ENCODE measurements at regions not wholly inside any gene's neighbourhood (a gene's known extent, or its start where the extent isn't known, plus 50 kb on each side); places are given as distances from the start of the nearest gene placed in this dataset.

DNA sequence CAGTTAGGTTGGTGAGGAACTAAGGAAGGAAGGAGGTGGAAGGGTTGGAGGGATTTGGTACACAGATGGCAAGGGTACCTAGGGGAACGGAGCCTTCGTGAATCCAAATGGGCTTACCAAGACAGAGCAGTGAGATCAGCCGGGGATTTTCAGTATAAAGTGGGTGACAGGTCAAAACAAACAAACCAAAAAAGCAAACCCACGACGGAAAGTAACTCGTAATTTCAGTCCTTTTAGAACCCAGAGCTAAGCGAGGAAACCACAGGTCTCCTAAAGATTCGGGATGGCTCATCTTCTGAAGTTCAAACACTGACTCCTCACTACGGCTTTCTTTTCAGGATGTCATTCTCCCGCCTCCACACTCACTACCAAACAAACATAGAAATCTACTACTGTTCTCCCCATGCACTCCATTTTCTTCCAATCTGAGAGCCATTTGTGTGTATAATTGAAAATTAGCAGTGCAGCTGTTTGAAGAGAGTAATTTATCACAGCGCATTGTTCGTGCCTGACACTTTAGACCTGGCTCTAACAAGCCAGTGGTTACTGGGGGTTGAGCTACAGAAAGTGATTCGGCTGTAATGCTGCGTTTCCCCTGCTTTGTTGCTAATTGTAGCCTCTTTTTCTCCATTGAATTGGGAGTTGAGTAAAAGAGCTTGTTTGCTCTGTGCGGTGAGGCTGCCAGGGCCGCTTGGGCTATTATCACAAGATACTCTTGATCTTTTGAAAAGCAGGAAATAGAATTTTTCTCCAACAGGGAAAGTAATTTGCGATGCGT, 64.7 kb upstream of the CCDC39 start:
- H3K9me3 ChIP-seq = no peaks in the 10 kb centered on the region
- TF ChIP-seq POLR2A (IDR thresholded peaks at IDR 0.05; ENCODE audit: low read depth) (no peak), POLR2AphosphoS5 (IDR thresholded peaks at IDR 0.05) (no peak), EP300 (IDR thresholded peaks at IDR 0.05) (no peak)
- TF ChIP-seq, protein P1, sequence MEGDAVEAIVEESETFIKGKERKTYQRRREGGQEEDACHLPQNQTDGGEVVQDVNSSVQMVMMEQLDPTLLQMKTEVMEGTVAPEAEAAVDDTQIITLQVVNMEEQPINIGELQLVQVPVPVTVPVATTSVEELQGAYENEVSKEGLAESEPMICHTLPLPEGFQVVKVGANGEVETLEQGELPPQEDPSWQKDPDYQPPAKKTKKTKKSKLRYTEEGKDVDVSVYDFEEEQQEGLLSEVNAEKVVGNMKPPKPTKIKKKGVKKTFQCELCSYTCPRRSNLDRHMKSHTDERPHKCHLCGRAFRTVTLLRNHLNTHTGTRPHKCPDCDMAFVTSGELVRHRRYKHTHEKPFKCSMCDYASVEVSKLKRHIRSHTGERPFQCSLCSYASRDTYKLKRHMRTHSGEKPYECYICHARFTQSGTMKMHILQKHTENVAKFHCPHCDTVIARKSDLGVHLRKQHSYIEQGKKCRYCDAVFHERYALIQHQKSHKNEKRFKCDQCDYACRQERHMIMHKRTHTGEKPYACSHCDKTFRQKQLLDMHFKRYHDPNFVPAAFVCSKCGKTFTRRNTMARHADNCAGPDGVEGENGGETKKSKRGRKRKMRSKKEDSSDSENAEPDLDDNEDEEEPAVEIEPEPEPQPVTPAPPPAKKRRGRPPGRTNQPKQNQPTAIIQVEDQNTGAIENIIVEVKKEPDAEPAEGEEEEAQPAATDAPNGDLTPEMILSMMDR (IDR thresholded peaks at IDR 0.05) = no peak
- WGBS = 47% methylated on average over 18 of the region's 18 CpGs
- H3K27me3 ChIP-seq = peaks cover 0 to 3% (median 0%) of the 10 kb centered on the region in 4 donors
- intact Hi-C loops (cut with DNase I) = no loop called here
- H3K36me3 ChIP-seq = no peaks in the 10 kb centered on the region
- DNase-seq (ENCODE audit: extremely low spot score) = no peak
- H3K4me3 ChIP-seq = no peak overlapping the region
- H3K4me1 ChIP-seq = no peaks in the 10 kb centered on the region
- no peak overlapping the region for H3K27ac ChIP-seq (replicated peaks in 1 of 4)

DNA sequence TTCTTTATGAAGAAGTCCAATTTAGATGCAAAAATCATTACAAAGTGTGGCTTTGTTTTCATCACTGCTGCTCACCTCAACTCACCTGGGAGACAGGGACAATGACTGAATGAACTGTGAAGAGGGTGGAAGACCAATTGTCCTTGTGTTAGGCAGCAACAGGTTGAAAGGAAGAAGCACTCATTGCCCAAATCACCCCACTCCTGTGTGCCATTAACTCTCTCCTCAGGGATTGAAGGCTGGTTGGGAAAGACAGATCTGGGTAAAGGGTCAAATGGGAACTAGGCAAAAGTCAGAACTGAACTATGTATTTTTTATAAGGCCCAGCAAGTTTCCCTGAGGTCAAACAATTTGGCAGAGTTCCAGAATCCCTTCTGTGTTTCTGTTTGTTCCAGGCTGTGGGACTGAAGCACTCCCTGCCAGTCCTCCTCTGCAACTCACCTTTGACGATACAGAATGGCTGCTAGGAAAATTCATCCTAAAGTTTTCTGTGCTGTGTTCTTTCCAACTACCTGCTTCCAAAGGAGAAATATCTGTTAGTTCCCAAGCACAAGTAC, 68.6 kb upstream of the CCDC39 start:
- no peak for TF ChIP-seq EP300 (IDR thresholded peaks at IDR 0.05)
- TF ChIP-seq, protein P1 (IDR thresholded peaks at IDR 0.05) = no peak
- TF ChIP-seq POLR2AphosphoS5 (IDR thresholded peaks at IDR 0.05) = no peak
- no peak for TF ChIP-seq POLR2A (IDR thresholded peaks at IDR 0.05; ENCODE audit: low read depth)
- no peak overlapping the region for H3K27ac ChIP-seq (replicated peaks in 1 of 4)
- intact Hi-C loops (cut with DNase I) = no loop called here
- DNase-seq (ENCODE audit: extremely low spot score) = no peak
- no peaks in the 10 kb centered on the region for H3K36me3 ChIP-seq
- no peaks in the 10 kb centered on the region for H3K27me3 ChIP-seq
- no peaks in the 10 kb centered on the region for H3K9me3 ChIP-seq
- H3K4me1 ChIP-seq = no peaks in the 10 kb centered on the region
- 50% methylated on average over 1 of the region's 1 CpG for WGBS
- H3K4me3 ChIP-seq = no peak overlapping the region

DNA sequence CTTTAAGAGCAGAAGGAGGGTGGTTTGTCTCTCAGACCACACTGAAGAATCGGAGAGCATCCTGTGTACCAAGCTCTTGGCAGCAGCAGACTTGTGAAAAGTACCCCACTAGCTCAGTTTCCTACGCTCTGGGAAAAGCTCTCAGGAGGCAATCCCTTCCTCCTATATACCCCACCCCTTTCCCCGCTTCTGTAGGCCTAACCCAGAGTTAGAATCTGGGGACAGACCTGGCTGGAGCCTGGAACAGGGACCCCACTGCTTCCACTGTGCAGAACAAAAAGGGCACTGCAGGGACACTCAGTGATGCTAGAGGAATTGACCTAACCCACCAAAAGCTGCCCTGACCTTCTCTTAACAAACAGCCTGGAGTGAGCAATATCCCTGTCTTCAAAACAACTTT, 70.0 kb upstream of the CCDC39 start:
- Histone ChIP-seq H3K4me1 (no peaks in the 10 kb centered on the region), H3K4me3 (no peak overlapping the region), H3K36me3 (no peaks in the 10 kb centered on the region), H3K27ac (replicated peaks in 1 of 4) (no peak overlapping the region), H3K27me3 (no peaks in the 10 kb centered on the region), H3K9me3 (no peaks in the 10 kb centered on the region)
- WGBS = 61% methylated on average over 3 of the region's 3 CpGs
- no peak for TF ChIP-seq EP300 (IDR thresholded peaks at IDR 0.05)
- no peak for TF ChIP-seq POLR2A (IDR thresholded peaks at IDR 0.05; ENCODE audit: low read depth)
- TF ChIP-seq, protein P1 (IDR thresholded peaks at IDR 0.05) = no peak
- TF ChIP-seq POLR2AphosphoS5 (IDR thresholded peaks at IDR 0.05) = no peak
- no peak for DNase-seq (ENCODE audit: extremely low spot score)
- intact Hi-C loops (cut with DNase I) = no loop called here

GRCh38 chr3:180749796-180750195, 70.5 kb upstream of the CCDC39 start:
- H3K9me3 ChIP-seq = no peaks in the 10 kb centered on the region
- H3K4me1 ChIP-seq = no peaks in the 10 kb centered on the region
- no peaks in the 10 kb centered on the region for H3K27me3 ChIP-seq
- no peak overlapping the region for H3K27ac ChIP-seq (replicated peaks in 1 of 4)
- H3K4me3 ChIP-seq = no peak overlapping the region
- intact Hi-C loops (cut with DNase I) = no loop called here
- TF ChIP-seq POLR2AphosphoS5 (IDR thresholded peaks at IDR 0.05) = no peak
- no peaks in the 10 kb centered on the region for H3K36me3 ChIP-seq
- DNase-seq (ENCODE audit: extremely low spot score) = no peak

- Histone ChIP-seq H3K4me1 (no peaks in the 10 kb centered on the region), H3K27me3 (no peaks in the 10 kb centered on the region), H3K27ac (replicated peaks in 1 of 4) (no peak overlapping the region), H3K36me3 (no peaks in the 10 kb centered on the region), H3K9me3 (peaks cover 0 to 5% (median 0%) of the 10 kb centered on the region in 4 donors), H3K4me3 (no peak overlapping the region)
- intact Hi-C loops (cut with DNase I) = no loop called here
- TF ChIP-seq POLR2AphosphoS5 (IDR thresholded peaks at IDR 0.05) = no peak
- TF ChIP-seq, protein P1 (IDR thresholded peaks at IDR 0.05) = no peak
- no peak for TF ChIP-seq EP300 (IDR thresholded peaks at IDR 0.05)
- no peak for TF ChIP-seq POLR2A (IDR thresholded peaks at IDR 0.05; ENCODE audit: low read depth)
- DNase-seq (ENCODE audit: extremely low spot score) = no peak
- WGBS = 80% methylated on average over 2 of the region's 2 CpGs
These were observed 76.3 kb upstream of the CCDC39 start for GRCh38 chr3:180755556-180755955.
